CD4-positive, alpha-beta T cell treated with Interleukin-17A for 1 hour (primary cell): ENCODE measurements at regions not wholly inside any gene's neighbourhood (a gene's known extent, or its start where the extent isn't known, plus 50 kb on each side); places are given as distances from the start of the nearest gene placed in this dataset.
"Not testable (repeated sequence)": the region's sequence is repeated elsewhere in the genome, so short reads cannot be mapped to it uniquely, and the experiment has no call there.

ENCODE experiments used
- DNase-seq: peaks from one replicate; pipeline ENCODE4 v3.0.0-alpha.2; 2020

- no peak for DNase-seq
Measured at GRCh38 chr5:152529440-152529839, 124.4 kb upstream of the NMUR2 start.

GRCh38 chr5:152532714-152533113, 127.6 kb upstream of the NMUR2 start:
- DNase-seq = peak; percentile 43

GRCh38 chr5:152534641-152535040, 129.6 kb upstream of the NMUR2 start:
- DNase-seq = no peak

GRCh38 chr5:152542741-152543140, 137.7 kb upstream of the NMUR2 start:
- DNase-seq = no peak

GRCh38 chr5:152546493-152546892, 141.4 kb upstream of the NMUR2 start:
- DNase-seq = no peak

GRCh38 chr5:152547202-152547601, 142.1 kb upstream of the NMUR2 start:
- no peak for DNase-seq

GRCh38 chr5:152549709-152550108, 144.6 kb upstream of the NMUR2 start:
- no peak for DNase-seq

GRCh38 chr5:152551061-152551460, 146.0 kb upstream of the NMUR2 start:
- no peak for DNase-seq

- DNase-seq = no peak
Measured at GRCh38 chr5:152556784-152557183, 151.7 kb upstream of the NMUR2 start.

- peak; percentile 24 for DNase-seq
Measured at GRCh38 chr5:152560512-152561137, 155.5 kb upstream of the NMUR2 start.

GRCh38 chr5:152568016-152568415, 162.9 kb upstream of the NMUR2 start:
- DNase-seq = no peak

GRCh38 chr5:152572812-152573211, 167.7 kb upstream of the NMUR2 start:
- DNase-seq = no peak

- DNase-seq = no peak
Measured at GRCh38 chr5:152584103-152584502, 179.0 kb upstream of the NMUR2 start.

GRCh38 chr5:152592416-152592815, 187.3 kb upstream of the NMUR2 start:
- DNase-seq = no peak

GRCh38 chr5:152593388-152593787, 188.3 kb upstream of the NMUR2 start:
- no peak for DNase-seq

GRCh38 chr5:152595405-152595804, 190.3 kb upstream of the NMUR2 start:
- DNase-seq = no peak

GRCh38 chr5:152599096-152599495, 194.0 kb upstream of the NMUR2 start:
- no peak for DNase-seq

- no peak for DNase-seq
Measured at GRCh38 chr5:152601806-152602732, 197.0 kb upstream of the NMUR2 start.

- DNase-seq = not testable (repeated sequence)
Measured at GRCh38 chr5:152606050-152606449, 201.0 kb upstream of the NMUR2 start.

GRCh38 chr5:152606776-152607364, 201.8 kb upstream of the NMUR2 start:
- no peak for DNase-seq

- DNase-seq = no peak
Measured at GRCh38 chr5:152607401-152608160, 202.5 kb upstream of the NMUR2 start.

- DNase-seq = no peak
Measured at GRCh38 chr5:152608458-152608857, 203.4 kb upstream of the NMUR2 start.

GRCh38 chr5:152619756-152620155, 214.7 kb upstream of the NMUR2 start:
- no peak for DNase-seq
